Cerebellar cortex (tissue), 1 donor: ENCODE measurements at regions not wholly inside any gene's neighbourhood (a gene's known extent, or its start where the extent isn't known, plus 50 kb on each side); places are given as distances from the start of the nearest gene placed in this dataset.
"Not testable (repeated sequence)": the region's sequence is repeated elsewhere in the genome, so short reads cannot be mapped to it uniquely, and the experiment has no call there.

Source experiments
- DNase-seq: peaks from one replicate; pipeline ENCODE4 v3.0.0-alpha.2; 2015; ENCODE audit warnings: low spot score

- no peak for DNase-seq
Observed at GRCh38 chr9:118651511-118651910, 717.7 kb downstream of the BRINP1 start.

GRCh38 chr9:118652258-118652657, 717.0 kb downstream of the BRINP1 start:
- DNase-seq = no peak

GRCh38 chr9:118652912-118653311, 716.3 kb downstream of the BRINP1 start:
- no peak for DNase-seq

GRCh38 chr9:118659011-118659410, 710.2 kb downstream of the BRINP1 start:
- DNase-seq = no peak

DNA sequence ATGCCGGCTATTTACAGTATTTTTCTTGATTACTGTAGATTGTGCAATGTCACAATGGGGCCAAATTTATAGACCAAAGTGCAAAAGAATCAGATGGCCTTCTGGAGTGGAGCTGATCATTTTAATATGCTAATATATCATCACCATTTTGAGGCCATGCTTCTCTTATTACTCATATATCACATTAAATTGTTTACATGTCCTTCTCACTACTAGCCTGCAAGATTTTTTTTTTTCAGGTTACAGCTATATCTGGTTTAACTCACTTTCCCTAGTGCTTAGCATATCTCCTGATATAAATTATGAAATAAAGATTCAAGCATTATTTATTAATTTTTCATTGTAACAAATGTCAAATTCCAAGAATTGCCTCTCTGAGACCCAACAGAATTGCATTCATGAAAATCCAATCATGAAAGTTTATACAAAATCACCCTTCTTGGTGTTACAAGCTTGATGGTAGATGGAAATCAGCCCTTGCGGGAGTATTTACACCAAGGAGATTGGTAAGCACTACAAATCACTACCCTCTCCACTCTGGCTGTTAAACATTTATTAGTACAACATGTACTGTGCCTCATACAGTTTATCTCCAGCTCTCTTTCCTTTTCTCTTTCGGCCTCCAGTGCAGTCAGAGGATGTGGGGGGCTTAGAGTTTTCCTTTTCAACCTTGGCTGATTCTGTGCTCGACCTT, 703.9 kb downstream of the BRINP1 start:
- no peak for DNase-seq

- no peak for DNase-seq
Observed at GRCh38 chr9:118670011-118670953, 699.0 kb downstream of the BRINP1 start.

DNA sequence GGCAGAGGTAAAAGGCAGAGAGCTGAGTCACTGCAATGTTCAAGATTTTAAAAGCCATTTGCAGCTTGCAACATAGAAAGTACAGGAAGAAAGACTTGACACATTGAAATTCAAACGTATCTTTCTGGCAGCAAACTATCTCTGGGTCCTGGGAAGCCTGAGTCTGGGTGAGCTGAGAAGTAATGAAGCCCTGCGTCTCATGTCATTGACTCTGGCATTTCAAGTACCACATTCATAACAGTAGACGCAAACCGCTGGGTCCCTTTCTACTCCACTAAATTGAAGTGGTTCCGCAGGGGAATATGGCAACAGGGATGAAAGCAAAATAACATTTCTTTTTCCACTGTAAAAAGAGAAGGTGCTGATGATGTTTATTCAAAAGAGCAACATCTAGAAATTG, 694.3 kb downstream of the BRINP1 start:
- no peak for DNase-seq

GRCh38 chr9:118677936-118678653, 691.1 kb downstream of the BRINP1 start:
- DNase-seq = not testable (repeated sequence)

- no peak for DNase-seq
Observed at GRCh38 chr9:118686959-118687358, 682.3 kb downstream of the BRINP1 start.

GRCh38 chr9:118689280-118689679, 680.0 kb downstream of the BRINP1 start:
- no peak for DNase-seq

- DNase-seq = no peak
Observed at GRCh38 chr9:118692613-118693012, 676.6 kb downstream of the BRINP1 start.

- DNase-seq = no peak
Observed at GRCh38 chr9:118693645-118694044, 675.6 kb downstream of the BRINP1 start.

DNA sequence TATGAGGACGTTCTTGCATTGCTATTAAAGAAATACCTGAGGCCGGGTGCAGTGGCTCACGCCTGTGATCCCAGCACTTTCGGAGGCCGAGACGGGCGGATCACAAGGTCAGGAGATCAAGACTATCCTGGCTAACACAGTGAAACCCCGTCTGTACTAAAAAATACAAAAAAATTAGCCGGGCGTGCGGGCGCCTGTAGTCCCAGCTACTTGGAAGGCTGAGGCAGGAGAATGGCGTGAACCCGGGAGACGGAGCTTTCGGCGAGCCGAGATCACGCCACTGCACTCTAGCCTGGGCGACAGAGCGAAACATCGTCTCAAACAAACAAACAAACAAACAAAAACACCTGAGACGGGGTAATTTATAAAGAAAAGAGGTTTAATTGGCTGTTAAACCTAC, 674.0 kb downstream of the BRINP1 start:
- DNase-seq = not testable (repeated sequence)

DNA sequence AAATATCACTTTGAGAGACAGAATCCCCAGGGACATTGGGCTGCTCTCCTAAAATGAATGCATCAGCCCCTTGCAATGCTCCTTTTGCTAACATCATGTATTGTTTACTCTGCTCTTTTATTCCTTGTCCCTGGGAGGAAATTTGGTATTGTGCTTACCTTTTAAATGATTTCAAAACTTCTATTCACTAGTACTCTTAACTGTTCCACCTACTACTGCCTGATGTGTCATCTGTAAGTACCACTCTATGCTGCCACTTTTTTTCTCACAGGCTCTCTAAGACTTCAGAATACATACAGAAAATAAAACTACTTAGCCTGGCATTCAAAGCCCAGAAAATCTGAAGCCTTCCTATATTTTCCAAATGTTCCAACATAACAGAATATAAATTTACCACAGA, 667.2 kb downstream of the BRINP1 start:
- DNase-seq = no peak

DNA sequence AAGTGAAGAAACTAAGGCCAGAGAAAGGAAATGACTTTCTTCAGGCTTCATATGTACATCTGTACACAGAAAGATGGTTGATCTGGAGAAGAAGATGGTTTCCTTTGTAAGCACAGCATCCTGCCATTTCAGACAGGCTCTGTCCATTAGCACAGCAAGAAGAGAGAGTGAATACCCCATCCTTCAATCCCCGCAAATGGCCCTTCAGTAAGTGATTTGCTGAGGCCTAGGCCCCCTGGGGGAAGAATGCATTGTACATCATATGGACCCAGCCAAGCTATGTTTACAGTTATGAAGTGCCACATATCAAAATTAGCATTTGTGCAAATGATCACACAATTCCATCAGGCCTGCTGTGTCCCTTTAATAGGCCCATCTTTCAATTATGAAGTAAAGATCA, 657.4 kb downstream of the BRINP1 start:
- no peak for DNase-seq

GRCh38 chr9:118721276-118721675, 648.0 kb downstream of the BRINP1 start:
- DNase-seq = no peak

- no peak for DNase-seq
Observed at GRCh38 chr9:118721923-118722322, 647.3 kb downstream of the BRINP1 start.

GRCh38 chr9:118729981-118730380, 639.3 kb downstream of the BRINP1 start:
- no peak for DNase-seq

- DNase-seq = no peak
Observed at GRCh38 chr9:118732998-118733397, 636.2 kb downstream of the BRINP1 start.

DNA sequence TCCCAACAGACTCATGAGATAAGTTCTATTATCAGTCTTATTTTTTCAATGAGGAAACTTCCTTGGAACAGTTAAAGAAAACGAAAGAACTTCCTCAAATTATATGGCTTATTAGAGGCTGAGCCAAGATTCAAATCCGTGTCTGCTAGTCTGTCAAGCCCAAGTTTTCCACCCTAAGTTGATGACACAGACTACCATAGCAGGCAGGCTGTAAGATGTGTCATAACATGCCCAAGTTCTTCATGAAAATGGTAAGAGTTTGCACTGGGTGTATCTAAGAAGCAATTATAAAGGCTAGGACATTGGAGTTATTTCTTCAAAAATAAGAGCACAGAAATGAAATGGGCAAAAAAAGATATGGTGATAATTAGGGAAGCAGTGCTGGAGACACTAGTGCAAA, 634.5 kb downstream of the BRINP1 start:
- DNase-seq = no peak

DNA sequence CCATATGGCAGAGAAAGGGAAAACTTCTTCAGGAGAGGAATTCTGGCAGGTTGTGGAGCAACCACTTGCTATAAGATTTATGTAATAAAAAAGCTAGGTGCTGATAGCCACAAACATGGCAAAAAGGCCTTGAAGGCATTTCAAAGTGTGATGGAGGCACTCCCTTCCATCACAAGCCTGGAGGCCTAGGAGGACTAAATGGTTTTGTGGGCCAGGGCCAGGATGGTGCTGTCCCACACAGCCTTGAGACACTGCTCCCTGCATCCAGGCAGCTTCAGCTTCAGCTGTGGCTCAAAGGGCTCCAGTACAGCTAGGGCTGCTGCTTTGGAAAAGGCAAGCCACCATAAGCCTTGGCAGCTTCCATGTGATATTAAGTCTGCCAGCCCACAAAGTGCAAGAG, 632.8 kb downstream of the BRINP1 start:
- no peak for DNase-seq

GRCh38 chr9:118751077-118751847, 618.0 kb downstream of the BRINP1 start:
- DNase-seq = no peak
